MM.1S (cell line): ENCODE measurements at regions not wholly inside any gene's neighbourhood (a gene's known extent, or its start where the extent isn't known, plus 50 kb on each side); places are given as distances from the start of the nearest gene placed in this dataset.

Experiments
- DNase-seq: peaks from one replicate; pipeline ENCODE4 v3.0.0-alpha.2; 2015
- H2AFZ ChIP-seq: fragments of 300-600 bp; sonication (generic); 2 replicates; pipeline ENCODE4 v1.6.0; 2016; ENCODE audit warnings: antibody characterized with exemption, low read length
- H3F3A ChIP-seq: fragments of 300-600 bp; sonication (generic); 2 replicates; pipeline ENCODE4 v1.6.1; 2016; ENCODE audit warnings: mild to moderate bottlenecking, antibody characterized with exemption, low read length, moderate library complexity, mixed read lengths; ENCODE audit not compliant: insufficient read depth
- H3K27ac ChIP-seq: fragments of 300-600 bp; sonication (generic); 2 replicates; pipeline ENCODE4 v1.5.1; 2016; ENCODE audit warnings: mild to moderate bottlenecking, low read length
- H3K27me3 ChIP-seq: fragments of 300-600 bp; sonication (generic); replicated peaks from 2 replicates; pipeline ENCODE4 v1.6.0; 2016; ENCODE audit warnings: low read length; ENCODE audit not compliant: insufficient read depth
- H3K36me3 ChIP-seq: fragments of 300-600 bp; sonication (generic); replicated peaks from 2 replicates; pipeline ENCODE4 v1.6.1; 2016; ENCODE audit warnings: mild to moderate bottlenecking, low read length, mixed read lengths; ENCODE audit not compliant: insufficient read depth
- H3K4me1 ChIP-seq: fragments of 300-600 bp; sonication (generic); 2 replicates; pipeline ENCODE4 v1.6.1; 2016; ENCODE audit warnings: low read length, mixed read lengths
- H3K4me2 ChIP-seq: fragments of 300-600 bp; sonication (generic); 2 replicates; pipeline ENCODE4 v1.6.0; 2016; ENCODE audit warnings: low read depth, low read length
- H3K4me3 ChIP-seq: fragments of 300-600 bp; sonication (generic); 2 replicates; pipeline ENCODE4 v1.5.1; 2016; ENCODE audit warnings: low read length, mixed read lengths
- H3K79me2 ChIP-seq: fragments of 300-600 bp; sonication (generic); 2 replicates; pipeline ENCODE4 v1.6.1; 2016; ENCODE audit warnings: mixed run types, low read length, mixed read lengths
- H3K9ac ChIP-seq: fragments of 300-600 bp; sonication (generic); 2 replicates; pipeline ENCODE4 v1.6.1; 2016; ENCODE audit warnings: low read length, mixed read lengths
- H3K9me2 ChIP-seq: fragments of 300-600 bp; sonication (generic); replicated peaks from 2 replicates; pipeline ENCODE4 v1.6.1; 2016; ENCODE audit warnings: mild to moderate bottlenecking, low read length, mixed read lengths; ENCODE audit not compliant: insufficient read depth
- H3K9me3 ChIP-seq: fragments of 300-600 bp; sonication (generic); replicated peaks from 2 replicates; pipeline ENCODE4 v1.6.1; 2016; ENCODE audit warnings: mild to moderate bottlenecking, low read length, mixed read lengths; ENCODE audit not compliant: insufficient read depth
- H4K20me1 ChIP-seq: fragments of 300-600 bp; sonication (generic); 2 replicates; pipeline ENCODE4 v1.6.1; 2016; ENCODE audit warnings: mild to moderate bottlenecking, low read length, moderate library complexity, mixed read lengths; ENCODE audit not compliant: insufficient read depth
- CTCF ChIP-seq: fragments of 300-600 bp; sonication (generic); IDR thresholded peaks from 2 replicates; pipeline ENCODE4 v1.5.1; 2016; ENCODE audit warnings: antibody characterized with exemption, low read length, mixed read lengths
- EZH2 ChIP-seq: fragments of 300-600 bp; sonication (generic); optimal IDR thresholded peaks from 2 replicates; pipeline ENCODE3; 2017; ENCODE audit warnings: low read depth, mild to moderate bottlenecking, antibody characterized with exemption, low read length, mixed read lengths
- EZH2phosphoT487 ChIP-seq: fragments of 300-600 bp; sonication (generic); IDR thresholded peaks from 2 replicates; pipeline ENCODE4 v1.6.1; 2018; ENCODE audit warnings: antibody characterized with exemption, low read length

GRCh38 chr11:21774212-21774611 lies 418.7 kb upstream of the ANO5 start:
- no peaks in the 10 kb centered on the region for H4K20me1 ChIP-seq
- H3F3A ChIP-seq, result no peaks in the 10 kb centered on the region
- H3K79me2 ChIP-seq, result no peaks in the 10 kb centered on the region
- H3K27me3 ChIP-seq, result no peaks in the 10 kb centered on the region
- H3K4me3 ChIP-seq, result no peak overlapping the region
- no peak overlapping the region for H3K9ac ChIP-seq
- H3K9me3 ChIP-seq, result no peaks in the 10 kb centered on the region
- TF ChIP-seq EZH2phosphoT487, result no peak
- TF ChIP-seq CTCF, result no peak
- TF ChIP-seq EZH2, result no peak
- no peaks in the 10 kb centered on the region for H3K9me2 ChIP-seq
- no peak overlapping the region for H3K27ac ChIP-seq
- no peaks in the 10 kb centered on the region for H3K4me1 ChIP-seq
- no peak for DNase-seq
- no peaks in the 10 kb centered on the region for H3K36me3 ChIP-seq
- no peak overlapping the region for H3K4me2 ChIP-seq
- no peak overlapping the region for H2AFZ ChIP-seq

GRCh38 chr11:21775911-21776310 lies 417.0 kb upstream of the ANO5 start:
- H3K4me3 ChIP-seq, result no peak overlapping the region
- H3K9me2 ChIP-seq, result no peaks in the 10 kb centered on the region
- H3K27ac ChIP-seq, result no peak overlapping the region
- H3K4me2 ChIP-seq, result no peak overlapping the region
- H3K27me3 ChIP-seq, result no peaks in the 10 kb centered on the region
- DNase-seq, result no peak
- H3K79me2 ChIP-seq, result no peaks in the 10 kb centered on the region
- no peaks in the 10 kb centered on the region for H3K9me3 ChIP-seq
- H4K20me1 ChIP-seq, result no peaks in the 10 kb centered on the region
- no peak for TF ChIP-seq EZH2
- no peak overlapping the region for H3K9ac ChIP-seq
- H3K36me3 ChIP-seq, result no peaks in the 10 kb centered on the region
- no peaks in the 10 kb centered on the region for H3F3A ChIP-seq
- H3K4me1 ChIP-seq, result no peaks in the 10 kb centered on the region
- H2AFZ ChIP-seq, result no peak overlapping the region

GRCh38 chr11:21783954-21784353 lies 408.9 kb upstream of the ANO5 start:
- Histone ChIP-seq H3K4me3 (no peak overlapping the region), H4K20me1 (no peaks in the 10 kb centered on the region), H3K9ac (no peak overlapping the region), H3F3A (no peaks in the 10 kb centered on the region), H3K79me2 (no peaks in the 10 kb centered on the region), H3K9me2 (no peaks in the 10 kb centered on the region), H3K36me3 (no peaks in the 10 kb centered on the region), H3K27me3 (no peaks in the 10 kb centered on the region), H3K4me2 (no peak overlapping the region), H3K9me3 (no peaks in the 10 kb centered on the region), H3K27ac (no peak overlapping the region), H2AFZ (no peak overlapping the region), H3K4me1 (no peaks in the 10 kb centered on the region)
- TF ChIP-seq EZH2 (no peak), CTCF (no peak), EZH2phosphoT487 (no peak)
- no peak for DNase-seq

- no peak for DNase-seq
- H3K4me2 ChIP-seq, result no peak overlapping the region
- H2AFZ ChIP-seq, result no peak overlapping the region
Measured at GRCh38 chr11:21785351-21785750, 407.5 kb upstream of the ANO5 start.

More at GRCh38 chr11:21785351-21785750, 407.5 kb upstream of the ANO5 start:
- no peaks in the 10 kb centered on the region for H3K36me3 ChIP-seq
- no peak for TF ChIP-seq CTCF
- H3K9me3 ChIP-seq, result no peaks in the 10 kb centered on the region
- no peaks in the 10 kb centered on the region for H3K9me2 ChIP-seq
- H3K9ac ChIP-seq, result no peak overlapping the region
- no peak overlapping the region for H3K4me3 ChIP-seq
- H3K27me3 ChIP-seq, result no peaks in the 10 kb centered on the region
- H3K4me1 ChIP-seq, result no peaks in the 10 kb centered on the region
- no peaks in the 10 kb centered on the region for H4K20me1 ChIP-seq
- H3K27ac ChIP-seq, result no peak overlapping the region
- no peaks in the 10 kb centered on the region for H3K79me2 ChIP-seq
- no peaks in the 10 kb centered on the region for H3F3A ChIP-seq
